Memory B cell (primary cell): ENCODE measurements at regions not wholly inside any gene's neighbourhood (a gene's known extent, or its start where the extent isn't known, plus 50 kb on each side); places are given as distances from the start of the nearest gene placed in this dataset.

Source experiments
- ATAC-seq: fragments of 150-1000 bp; cut with Tn5 transposase; 2 replicates; pipeline ENCODE4 v1.10.0; 2021; ENCODE audit warnings: low read depth, mild to moderate bottlenecking, moderate library complexity
- DNase-seq, 2 donors: peaks; one replicate each; pipeline ENCODE4 v3.0.0; 2022; ENCODE audit warnings: low spot score in 2 of 2
- H3K27ac Mint-ChIP-seq: one replicate; pipeline ENCODE4 v1.8.0; 2022; ENCODE audit warnings: mild to moderate bottlenecking, moderate library complexity, mixed read lengths
- H3K27me3 Mint-ChIP-seq: one replicate; pipeline ENCODE4 v1.8.0; 2022; ENCODE audit warnings: mixed read lengths
- H3K36me3 Mint-ChIP-seq: one replicate; pipeline ENCODE4 v1.8.0; 2022; ENCODE audit warnings: mild to moderate bottlenecking, mixed read lengths
- H3K4me1 Mint-ChIP-seq: one replicate; pipeline ENCODE4 v1.8.0; 2022; ENCODE audit warnings: mixed read lengths
- H3K4me3 Mint-ChIP-seq: one replicate; pipeline ENCODE4 v1.8.0; 2022; ENCODE audit warnings: mild to moderate bottlenecking, moderate library complexity, mixed read lengths
- H3K9me3 Mint-ChIP-seq: one replicate; pipeline ENCODE4 v1.8.0; 2022; ENCODE audit warnings: mixed read lengths

DNA sequence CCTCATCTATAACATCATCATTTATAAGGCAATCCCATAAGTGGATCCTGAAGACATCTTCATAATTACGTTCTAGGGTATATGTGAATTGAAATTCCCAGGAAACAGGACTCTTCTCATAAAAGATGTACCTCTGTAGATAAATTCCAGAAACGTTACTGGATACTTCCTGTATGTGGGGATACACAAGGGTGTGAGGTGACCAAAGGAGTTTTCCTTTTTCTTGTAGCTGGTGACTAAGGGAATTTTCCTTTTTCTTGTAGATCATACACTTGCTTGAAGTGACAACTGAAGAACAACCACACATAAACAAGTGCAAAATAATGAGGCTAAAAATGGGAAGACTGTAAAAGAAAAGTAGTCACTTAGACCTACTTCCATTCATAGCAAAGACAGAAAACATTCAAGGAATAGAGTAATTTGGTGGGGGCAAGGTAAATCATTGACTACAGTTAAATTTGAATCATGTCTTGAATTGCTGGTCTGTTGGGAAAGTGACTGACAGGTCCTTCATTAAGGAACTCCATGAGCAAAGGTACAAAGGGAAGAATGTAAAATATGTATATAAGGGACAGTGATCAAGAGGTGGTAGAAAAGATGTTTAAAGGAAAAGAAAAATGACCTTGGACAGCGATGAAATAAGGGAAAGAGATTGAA lies 53.2 kb upstream of the UBE2E3 start:
- Mint-ChIP-seq H3K27ac (no peak overlapping the region), H3K4me1 (no peaks in the 10 kb centered on the region), H3K27me3 (no peaks in the 10 kb centered on the region), H3K9me3 (no peaks in the 10 kb centered on the region), H3K4me3 (no peak overlapping the region), H3K36me3 (no peaks in the 10 kb centered on the region)
- no peak for DNase-seq
- ATAC-seq: no peak

DNA sequence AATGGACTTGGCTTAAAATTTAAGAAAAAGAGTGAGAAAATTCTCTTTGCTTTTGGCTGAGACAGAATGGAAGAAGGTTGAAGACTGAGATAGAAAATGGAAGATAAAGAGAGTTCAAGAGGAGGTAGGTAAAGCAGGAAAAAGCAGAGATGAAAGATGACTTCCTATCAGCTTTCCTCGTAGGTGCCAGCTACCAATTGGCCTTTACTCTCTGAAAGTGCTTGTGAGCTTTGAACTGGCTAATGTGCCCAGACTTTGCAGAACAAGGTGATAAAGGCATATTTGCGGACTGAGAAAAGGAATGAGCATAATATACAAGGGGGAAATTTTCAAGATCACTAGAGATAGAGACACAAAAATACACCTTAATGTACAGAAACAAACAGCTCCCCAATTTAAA lies 54.7 kb upstream of the UBE2E3 start:
- H3K27ac Mint-ChIP-seq: no peak overlapping the region
- no peaks in the 10 kb centered on the region for H3K4me1 Mint-ChIP-seq
- no peaks in the 10 kb centered on the region for H3K9me3 Mint-ChIP-seq
- ATAC-seq (no peak), DNase-seq (no peak)
- H3K4me3 Mint-ChIP-seq: no peak overlapping the region
- H3K36me3 Mint-ChIP-seq: no peaks in the 10 kb centered on the region
- no peaks in the 10 kb centered on the region for H3K27me3 Mint-ChIP-seq

DNA sequence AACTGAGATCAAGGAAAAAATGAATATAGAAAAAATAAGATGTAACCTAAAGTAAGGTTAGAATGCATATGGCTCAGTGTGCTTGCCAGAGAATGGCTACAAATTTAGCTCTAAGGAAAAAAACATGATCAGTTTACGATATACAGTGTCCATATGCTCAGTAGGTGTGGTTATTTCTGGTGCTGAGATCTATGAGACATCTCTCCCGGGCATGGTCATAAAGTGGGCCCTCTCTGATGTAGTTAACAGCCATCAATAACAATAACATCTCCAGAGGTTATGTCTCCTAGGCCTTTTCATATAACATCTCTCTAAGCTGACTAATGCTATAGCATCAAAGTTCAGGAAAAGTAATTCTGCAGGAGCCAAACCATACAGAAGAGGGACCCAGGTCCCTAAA lies 56.3 kb upstream of the UBE2E3 start:
- no peaks in the 10 kb centered on the region for H3K9me3 Mint-ChIP-seq
- H3K4me1 Mint-ChIP-seq: no peaks in the 10 kb centered on the region

DNA sequence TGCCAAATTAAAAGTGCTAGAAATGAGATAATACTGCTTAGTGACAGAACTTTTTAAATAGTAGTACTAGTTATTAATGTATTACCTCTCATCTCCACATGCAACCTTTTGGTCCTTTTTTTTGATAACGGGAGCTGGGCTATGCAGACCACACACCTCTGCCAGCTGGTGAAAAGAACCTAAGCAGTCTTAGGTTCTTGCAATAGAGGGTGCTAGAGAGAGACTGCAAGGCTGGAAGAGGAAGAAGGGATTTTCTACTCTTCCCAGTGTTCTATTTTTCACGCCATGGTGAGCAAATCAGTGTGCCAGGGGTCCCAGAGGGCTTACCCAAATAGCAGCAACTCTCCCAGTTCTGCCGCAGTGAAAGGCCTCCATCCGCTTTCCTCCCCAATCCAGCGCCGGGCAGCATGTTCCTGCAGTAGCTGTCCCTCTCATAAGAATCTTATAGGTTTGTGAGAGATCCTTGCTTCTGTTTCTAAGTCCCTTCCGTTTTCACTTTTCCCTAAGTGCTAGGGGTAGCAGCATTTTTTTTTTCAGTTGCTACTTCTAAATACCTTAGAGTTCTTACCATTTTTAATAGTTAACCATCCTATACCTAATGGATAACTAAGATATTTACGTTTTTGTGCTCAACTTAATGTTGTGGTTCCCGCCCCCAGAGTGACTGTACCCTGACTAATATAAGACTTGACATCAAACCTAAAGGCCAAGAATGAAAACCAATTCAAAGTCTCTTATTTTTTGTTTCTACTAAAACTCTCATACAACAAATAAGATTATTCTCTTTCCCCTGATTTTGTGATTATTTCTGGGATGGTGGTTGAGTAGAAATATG lies 69.4 kb upstream of the UBE2E3 start:
- H3K4me3 Mint-ChIP-seq: no peak overlapping the region
- no peak for ATAC-seq
- DNase-seq: no peak
- H3K36me3 Mint-ChIP-seq: no peaks in the 10 kb centered on the region
- H3K27me3 Mint-ChIP-seq: peaks cover 2% of the 10 kb centered on the region
- no peaks in the 10 kb centered on the region for H3K4me1 Mint-ChIP-seq
- no peak overlapping the region for H3K27ac Mint-ChIP-seq
- H3K9me3 Mint-ChIP-seq: no peaks in the 10 kb centered on the region

More for the DNA sequence above, 56.3 kb upstream of the UBE2E3 start:
- H3K27ac Mint-ChIP-seq: no peak overlapping the region
- ATAC-seq (no peak), DNase-seq (no peak)
- H3K27me3 Mint-ChIP-seq: peaks cover 2% of the 10 kb centered on the region
- H3K4me3 Mint-ChIP-seq: no peak overlapping the region
- no peaks in the 10 kb centered on the region for H3K36me3 Mint-ChIP-seq

DNA sequence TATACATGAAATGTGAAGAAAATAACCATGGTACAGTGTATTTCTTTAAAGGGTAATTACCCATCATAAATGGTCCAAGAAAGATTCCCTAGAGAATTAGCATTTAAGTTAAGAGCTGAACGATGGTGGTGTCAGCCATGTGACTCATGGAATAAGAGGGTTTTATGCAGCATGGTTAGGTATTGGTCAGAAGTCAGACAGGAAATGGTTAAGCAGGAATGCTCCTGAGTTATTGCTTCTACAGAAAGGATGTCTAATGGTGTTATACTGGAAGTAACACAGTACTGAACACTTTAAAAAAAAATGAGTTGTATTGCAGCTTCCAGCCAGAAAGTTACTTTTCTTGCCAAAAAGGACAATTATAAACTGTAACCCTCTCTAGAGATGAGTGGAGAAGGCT lies 72.7 kb upstream of the UBE2E3 start:
- H3K9me3 Mint-ChIP-seq: no peaks in the 10 kb centered on the region
- H3K27ac Mint-ChIP-seq: no peak overlapping the region
- H3K27me3 Mint-ChIP-seq: peaks cover 2% of the 10 kb centered on the region
- H3K4me1 Mint-ChIP-seq: no peaks in the 10 kb centered on the region
- no peak overlapping the region for H3K4me3 Mint-ChIP-seq
- DNase-seq (no peak), ATAC-seq (no peak)
- no peaks in the 10 kb centered on the region for H3K36me3 Mint-ChIP-seq

DNA sequence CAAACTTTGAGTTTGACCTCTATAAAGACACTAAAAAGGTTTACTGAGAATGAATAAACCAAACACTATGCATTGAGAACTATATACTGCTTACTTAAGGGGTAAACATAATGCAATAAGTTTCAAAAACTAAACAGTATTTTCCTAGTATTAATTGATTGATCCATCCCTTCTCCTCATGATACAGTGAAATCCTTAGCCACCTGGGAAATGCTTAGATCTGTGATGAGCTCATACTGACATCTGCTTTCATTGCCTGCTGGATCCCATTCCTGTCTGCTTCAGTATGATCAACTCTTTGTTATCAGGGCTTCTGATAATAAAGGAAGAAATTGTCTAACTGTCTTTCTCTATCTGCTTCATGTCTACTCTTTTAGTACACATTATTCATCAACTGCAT lies 74.9 kb upstream of the UBE2E3 start:
- DNase-seq: no peak
- Mint-ChIP-seq H3K4me3 (no peak overlapping the region), H3K27ac (no peak overlapping the region), H3K36me3 (no peaks in the 10 kb centered on the region), H3K4me1 (no peaks in the 10 kb centered on the region), H3K27me3 (peaks cover 7% of the 10 kb centered on the region), H3K9me3 (no peaks in the 10 kb centered on the region)
- ATAC-seq: no peak

DNA sequence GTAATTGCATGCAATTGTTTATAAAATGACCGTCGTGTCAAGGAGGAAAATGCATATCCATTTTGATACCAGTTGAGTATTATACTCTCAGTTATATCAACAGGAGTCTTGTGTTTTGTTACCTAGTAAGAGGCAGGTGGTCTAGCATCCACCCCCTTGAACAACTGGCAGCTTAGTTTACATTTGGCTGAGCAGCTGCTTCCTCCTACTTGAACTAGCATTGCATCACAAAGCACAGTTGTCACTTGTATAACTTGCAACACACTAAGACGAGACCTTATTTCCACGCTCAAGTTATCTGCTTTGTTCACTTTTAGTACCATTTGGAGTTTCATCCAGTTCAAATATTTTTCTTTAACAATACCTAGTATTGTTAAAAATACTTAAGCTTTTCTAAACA lies 75.4 kb upstream of the UBE2E3 start:
- Mint-ChIP-seq H3K36me3 (no peaks in the 10 kb centered on the region), H3K27me3 (peaks cover 7% of the 10 kb centered on the region), H3K9me3 (no peaks in the 10 kb centered on the region), H3K27ac (no peak overlapping the region), H3K4me1 (no peaks in the 10 kb centered on the region), H3K4me3 (no peak overlapping the region)
- ATAC-seq (no peak), DNase-seq (no peak)

DNA sequence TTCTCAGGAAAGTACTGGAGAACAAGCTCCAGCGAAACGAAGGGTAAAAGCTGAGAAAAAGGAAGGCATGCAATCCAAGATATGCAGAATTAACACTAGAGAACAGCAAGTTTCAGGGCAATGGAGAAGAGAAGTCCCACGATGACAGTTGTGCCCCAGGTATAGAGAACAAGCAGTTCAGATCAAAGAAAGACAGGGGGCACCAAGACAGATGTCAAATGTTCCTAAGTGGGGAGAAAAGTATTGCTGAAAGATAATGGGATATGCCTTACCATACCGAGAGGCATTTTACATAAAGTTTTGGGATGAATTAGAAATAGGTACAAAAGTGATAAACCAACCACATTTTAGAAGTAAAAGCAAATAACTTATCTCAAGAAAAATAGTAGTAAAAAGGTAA lies 79.1 kb upstream of the UBE2E3 start:
- ATAC-seq: no peak

DNA sequence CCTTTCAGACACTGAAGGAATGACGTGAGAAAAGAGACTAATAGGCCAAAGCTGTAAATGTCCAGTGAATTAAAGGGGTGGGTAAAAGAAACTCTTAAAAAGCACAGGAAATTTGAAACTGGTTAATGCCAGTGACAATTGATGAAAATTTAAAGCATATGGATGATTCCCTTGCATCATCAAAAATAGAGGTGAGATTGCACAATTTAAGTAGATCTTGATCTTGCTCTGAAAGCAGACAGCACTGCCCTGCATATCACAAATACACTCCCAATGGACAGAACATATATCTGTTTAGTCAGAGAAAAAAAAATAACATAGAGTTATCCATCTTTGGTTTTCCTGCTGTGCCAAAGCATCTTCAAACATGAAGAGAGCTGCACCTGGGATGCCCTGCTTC lies 86.7 kb upstream of the UBE2E3 start:
- DNase-seq (no peak), ATAC-seq (no peak)
- Mint-ChIP-seq H3K4me3 (no peak overlapping the region), H3K4me1 (no peaks in the 10 kb centered on the region), H3K27me3 (peaks cover 5% of the 10 kb centered on the region), H3K36me3 (no peaks in the 10 kb centered on the region), H3K9me3 (no peaks in the 10 kb centered on the region), H3K27ac (no peak overlapping the region)

More for the DNA sequence above, 79.1 kb upstream of the UBE2E3 start:
- no peak overlapping the region for H3K27ac Mint-ChIP-seq
- DNase-seq: no peak
- no peak overlapping the region for H3K4me3 Mint-ChIP-seq
- no peaks in the 10 kb centered on the region for H3K36me3 Mint-ChIP-seq
- no peaks in the 10 kb centered on the region for H3K9me3 Mint-ChIP-seq
- peaks cover 12% of the 10 kb centered on the region for H3K27me3 Mint-ChIP-seq
- H3K4me1 Mint-ChIP-seq: no peaks in the 10 kb centered on the region

DNA sequence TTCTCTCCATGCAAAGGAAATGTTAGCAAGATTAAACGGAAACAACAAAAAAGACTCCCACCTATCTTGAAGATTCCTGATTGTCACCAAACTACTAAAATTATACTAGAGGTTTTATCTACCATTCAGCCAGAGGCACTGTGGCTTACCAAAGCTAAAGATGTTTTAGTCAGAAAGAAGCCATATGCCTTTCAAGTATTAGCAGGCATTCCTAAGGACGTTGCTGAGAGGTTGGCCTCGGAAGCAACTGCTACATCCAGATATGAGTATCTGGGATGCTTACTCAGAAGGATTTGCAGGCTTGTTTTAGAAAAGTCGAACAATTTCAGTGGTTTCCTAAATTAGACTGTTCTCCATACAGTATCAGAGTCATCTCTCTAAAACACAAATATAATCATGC lies 88.3 kb upstream of the UBE2E3 start:
- no peaks in the 10 kb centered on the region for H3K9me3 Mint-ChIP-seq

DNA sequence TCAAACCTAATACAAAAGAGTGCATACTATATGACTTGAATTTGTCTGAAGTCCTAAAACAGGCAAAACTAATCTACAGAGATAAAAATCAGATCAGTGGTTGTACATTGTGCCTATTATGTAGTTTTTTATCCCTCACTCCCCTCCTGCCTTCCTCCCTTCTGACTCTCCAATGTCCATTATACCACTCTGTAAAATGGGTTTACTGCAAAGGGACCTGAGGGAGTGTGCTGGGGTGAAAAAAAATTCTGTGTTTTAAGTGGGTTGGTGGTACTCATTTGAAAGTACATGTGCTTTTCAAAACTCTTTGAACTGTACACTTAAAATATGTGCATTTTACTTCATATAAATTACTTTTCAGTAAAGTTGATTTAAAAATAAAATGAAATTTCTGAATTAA lies 89.0 kb upstream of the UBE2E3 start:
- Mint-ChIP-seq H3K36me3 (no peaks in the 10 kb centered on the region), H3K27ac (no peak overlapping the region), H3K4me3 (no peak overlapping the region), H3K27me3 (peaks cover under 1% of the 10 kb centered on the region), H3K9me3 (no peaks in the 10 kb centered on the region), H3K4me1 (no peaks in the 10 kb centered on the region)
- no peak for ATAC-seq
- no peak for DNase-seq

More for the DNA sequence above, 88.3 kb upstream of the UBE2E3 start:
- peaks cover 5% of the 10 kb centered on the region for H3K27me3 Mint-ChIP-seq
- DNase-seq: no peak
- no peak overlapping the region for H3K4me3 Mint-ChIP-seq
- no peaks in the 10 kb centered on the region for H3K36me3 Mint-ChIP-seq
- H3K4me1 Mint-ChIP-seq: no peaks in the 10 kb centered on the region
- no peak for ATAC-seq
- no peak overlapping the region for H3K27ac Mint-ChIP-seq

DNA sequence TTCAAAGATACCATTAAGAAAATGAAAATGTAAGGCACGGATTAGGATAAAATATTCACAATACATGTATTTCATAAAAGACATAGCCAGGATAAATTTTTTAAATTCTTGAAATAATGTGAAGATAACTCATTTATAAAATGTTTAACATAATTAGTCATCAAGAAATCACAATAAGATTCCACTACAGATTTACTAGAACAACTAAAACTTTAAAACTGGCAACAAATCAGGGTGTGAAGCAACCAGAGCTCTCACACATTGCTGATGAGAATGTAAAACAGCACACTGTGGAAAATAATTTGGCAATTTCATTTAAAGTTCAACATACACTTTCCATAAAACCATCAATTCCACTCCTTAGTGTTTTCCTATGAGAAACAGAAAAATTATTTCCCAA lies 89.6 kb upstream of the UBE2E3 start:
- no peak for ATAC-seq
- Mint-ChIP-seq H3K9me3 (no peaks in the 10 kb centered on the region), H3K36me3 (no peaks in the 10 kb centered on the region), H3K4me1 (no peaks in the 10 kb centered on the region), H3K27ac (no peak overlapping the region), H3K4me3 (no peak overlapping the region), H3K27me3 (no peaks in the 10 kb centered on the region)
- DNase-seq: no peak

DNA sequence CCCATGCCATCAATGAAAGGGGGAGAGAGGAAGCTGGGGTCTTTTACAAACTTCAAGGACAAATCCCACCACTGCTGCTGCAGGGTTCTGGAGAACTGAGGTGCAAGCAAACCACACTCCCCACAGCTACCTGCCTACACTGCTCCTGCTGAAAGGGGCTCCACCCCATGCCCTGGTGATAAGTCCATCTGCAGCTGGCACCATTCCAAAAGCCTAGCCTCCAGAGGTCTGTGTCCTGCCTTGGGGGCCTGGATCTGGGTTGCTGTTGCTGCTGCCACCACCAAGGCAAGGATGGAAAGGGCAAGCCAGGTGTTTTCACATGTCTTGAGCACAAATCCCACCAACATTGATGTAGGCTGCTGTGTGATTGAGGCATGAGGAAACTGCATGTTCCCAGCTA lies 97.4 kb upstream of the UBE2E3 start:
- H3K36me3 Mint-ChIP-seq: no peaks in the 10 kb centered on the region

DNA sequence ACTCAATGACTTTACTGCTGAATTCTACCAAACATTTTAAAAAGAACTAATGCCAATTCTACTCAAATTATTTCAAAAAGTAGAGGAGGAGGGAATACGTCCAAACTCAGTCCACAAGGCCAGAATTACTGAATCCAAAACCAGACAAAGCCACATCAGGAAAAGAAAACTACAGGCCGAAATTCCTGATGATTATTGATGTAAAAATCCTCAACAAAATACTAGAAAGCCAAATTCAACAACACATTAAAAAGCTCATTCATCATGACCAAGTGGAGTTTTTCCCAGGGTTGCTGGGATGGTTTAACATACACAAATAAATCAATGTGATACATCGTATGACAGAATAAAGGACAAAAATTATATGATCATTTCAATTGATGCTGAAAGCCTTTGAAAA lies 103.9 kb upstream of the UBE2E3 start:
- no peak for ATAC-seq
- Mint-ChIP-seq H3K4me1 (no peaks in the 10 kb centered on the region), H3K4me3 (no peak overlapping the region), H3K36me3 (no peaks in the 10 kb centered on the region), H3K27ac (no peak overlapping the region), H3K9me3 (peaks cover 5% of the 10 kb centered on the region), H3K27me3 (peaks cover 2% of the 10 kb centered on the region)
- no peak for DNase-seq

More for the DNA sequence above, 97.4 kb upstream of the UBE2E3 start:
- ATAC-seq (no peak), DNase-seq (no peak)
- Mint-ChIP-seq H3K27me3 (no peaks in the 10 kb centered on the region), H3K4me1 (no peaks in the 10 kb centered on the region), H3K9me3 (peaks cover 3% of the 10 kb centered on the region), H3K4me3 (no peak overlapping the region), H3K27ac (no peak overlapping the region)

DNA sequence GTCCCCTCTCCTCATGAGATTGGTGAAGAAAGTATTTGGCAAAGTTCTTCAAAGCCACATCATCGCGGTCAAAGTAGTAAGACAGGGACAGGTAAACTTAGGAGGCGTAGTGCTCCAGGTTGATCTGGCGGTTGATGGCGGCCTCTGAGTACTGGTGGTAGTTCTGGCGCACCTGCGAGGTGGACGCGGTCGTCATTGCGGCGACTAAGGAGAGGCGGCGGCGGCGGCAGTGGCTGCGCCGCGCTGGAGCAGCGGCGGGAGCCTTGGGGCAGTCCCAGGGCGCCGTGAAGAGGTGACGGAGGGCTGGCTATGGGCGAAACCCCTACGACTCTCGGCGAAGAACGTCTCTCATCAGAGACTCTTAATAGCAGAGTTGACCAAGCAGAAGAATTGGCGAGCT lies 107.2 kb upstream of the UBE2E3 start:
- Mint-ChIP-seq H3K4me1 (no peaks in the 10 kb centered on the region), H3K9me3 (peaks cover 3% of the 10 kb centered on the region), H3K36me3 (no peaks in the 10 kb centered on the region), H3K27me3 (peaks cover 2% of the 10 kb centered on the region), H3K4me3 (no peak overlapping the region), H3K27ac (no peak overlapping the region)
- ATAC-seq: no peak
- no peak for DNase-seq
